ENCODE measurements at regions not wholly inside any gene's neighbourhood (a gene's known extent, or its start where the extent isn't known, plus 50 kb on each side); places are given as distances from the start of the nearest gene placed in this dataset.

DNA sequence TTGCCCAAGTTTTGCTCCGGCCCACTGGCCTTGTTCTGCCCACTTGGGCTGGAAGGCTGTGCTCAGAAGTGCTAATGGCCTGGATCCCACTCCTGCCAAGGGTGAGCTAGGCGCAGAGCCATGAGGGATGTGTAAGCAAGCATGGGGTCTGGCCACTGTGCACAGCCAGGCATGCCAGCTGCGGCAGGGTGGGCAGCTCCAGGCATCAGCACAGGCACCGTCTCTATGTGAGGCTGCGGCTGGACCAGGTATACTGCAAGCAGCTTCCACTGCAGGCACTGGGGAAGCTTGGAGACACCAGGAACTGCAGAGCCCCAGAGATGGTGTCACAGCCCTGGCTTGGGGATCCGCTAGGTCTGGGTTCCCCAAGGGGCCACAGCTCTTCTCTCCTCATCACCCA lies 264.9 kb downstream of the LRIG3 start:
- Histone ChIP-seq H3K9me3 (peaks cover 0 to 13% (median 3%) of the 10 kb centered on the region in 12 donors), H3K4me1 (peaks cover 0 to 6% (median 0%) of the 10 kb centered on the region in 12 donors), H3K36me3 (no peaks in the 10 kb centered on the region), H3K4me3 (no peak overlapping the region), H3K27ac (no peak overlapping the region), H3K27me3 (no peaks in the 10 kb centered on the region)
- WGBS, 4 donors: 76 to 90% (median 82%) methylated on average over 2 to 6 of the region's 6 CpGs
- DNase-seq: no peak
- intact Hi-C loops (cut with DNase I): no loop called here
- TF ChIP-seq POLR2A (IDR thresholded peaks at IDR 0.05): no peak
- TF ChIP-seq, protein P1, sequence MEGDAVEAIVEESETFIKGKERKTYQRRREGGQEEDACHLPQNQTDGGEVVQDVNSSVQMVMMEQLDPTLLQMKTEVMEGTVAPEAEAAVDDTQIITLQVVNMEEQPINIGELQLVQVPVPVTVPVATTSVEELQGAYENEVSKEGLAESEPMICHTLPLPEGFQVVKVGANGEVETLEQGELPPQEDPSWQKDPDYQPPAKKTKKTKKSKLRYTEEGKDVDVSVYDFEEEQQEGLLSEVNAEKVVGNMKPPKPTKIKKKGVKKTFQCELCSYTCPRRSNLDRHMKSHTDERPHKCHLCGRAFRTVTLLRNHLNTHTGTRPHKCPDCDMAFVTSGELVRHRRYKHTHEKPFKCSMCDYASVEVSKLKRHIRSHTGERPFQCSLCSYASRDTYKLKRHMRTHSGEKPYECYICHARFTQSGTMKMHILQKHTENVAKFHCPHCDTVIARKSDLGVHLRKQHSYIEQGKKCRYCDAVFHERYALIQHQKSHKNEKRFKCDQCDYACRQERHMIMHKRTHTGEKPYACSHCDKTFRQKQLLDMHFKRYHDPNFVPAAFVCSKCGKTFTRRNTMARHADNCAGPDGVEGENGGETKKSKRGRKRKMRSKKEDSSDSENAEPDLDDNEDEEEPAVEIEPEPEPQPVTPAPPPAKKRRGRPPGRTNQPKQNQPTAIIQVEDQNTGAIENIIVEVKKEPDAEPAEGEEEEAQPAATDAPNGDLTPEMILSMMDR (IDR thresholded peaks at IDR 0.05): no peak
- ATAC-seq: peak in 1 of 4 donors; percentile 15

DNA sequence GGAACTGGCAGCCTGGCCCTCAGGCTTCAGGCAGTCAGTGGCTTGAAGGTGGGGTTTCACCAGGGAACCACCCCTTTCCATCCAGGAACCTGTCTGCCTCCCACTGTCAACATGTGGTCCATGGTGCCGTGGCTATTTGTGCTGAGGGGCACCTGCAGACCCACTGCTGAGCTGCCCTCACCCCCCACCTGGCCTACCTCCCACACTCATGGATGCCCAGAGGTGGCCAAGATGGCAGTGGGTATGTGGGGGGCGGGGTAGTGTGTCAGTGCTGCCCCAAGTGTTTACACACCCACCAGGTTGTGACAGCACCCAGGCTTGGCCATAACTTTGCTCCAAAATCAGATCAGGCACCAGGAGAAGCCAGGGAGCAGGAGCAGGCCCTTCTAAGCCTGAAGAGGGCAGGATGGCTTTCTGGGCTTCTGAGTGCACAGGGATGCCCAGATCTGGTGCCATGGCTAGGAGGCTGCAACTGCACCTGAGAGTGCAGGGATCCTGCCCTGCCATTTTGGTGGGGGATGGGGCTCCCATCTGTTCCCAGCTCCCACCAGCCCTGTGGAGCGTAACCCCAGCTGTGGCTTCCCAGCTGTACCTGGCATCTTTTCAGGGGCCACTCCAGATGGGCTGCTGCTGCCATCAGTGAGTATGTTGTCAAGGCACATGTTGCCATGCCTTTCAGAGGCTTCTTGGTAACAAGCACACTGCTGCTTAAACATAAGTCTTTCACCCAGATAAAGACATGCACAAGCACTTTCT lies 263.9 kb downstream of the LRIG3 start:
- ATAC-seq (no peak), DNase-seq (no peak)
- no peak for TF ChIP-seq POLR2A (IDR thresholded peaks at IDR 0.05)
- TF ChIP-seq, protein P1 (IDR thresholded peaks at IDR 0.05): no peak
- WGBS, 4 donors: 73 to 90% (median 84%) methylated on average over 2 to 3 of the region's 3 CpGs
- Histone ChIP-seq H3K27me3 (no peaks in the 10 kb centered on the region), H3K4me1 (peaks cover 0 to 6% (median 0%) of the 10 kb centered on the region in 12 donors), H3K9me3 (peaks cover 0 to 13% (median 3%) of the 10 kb centered on the region in 12 donors), H3K36me3 (no peaks in the 10 kb centered on the region), H3K4me3 (no peak overlapping the region), H3K27ac (no peak overlapping the region)
- intact Hi-C loops (cut with DNase I): no loop called here

DNA sequence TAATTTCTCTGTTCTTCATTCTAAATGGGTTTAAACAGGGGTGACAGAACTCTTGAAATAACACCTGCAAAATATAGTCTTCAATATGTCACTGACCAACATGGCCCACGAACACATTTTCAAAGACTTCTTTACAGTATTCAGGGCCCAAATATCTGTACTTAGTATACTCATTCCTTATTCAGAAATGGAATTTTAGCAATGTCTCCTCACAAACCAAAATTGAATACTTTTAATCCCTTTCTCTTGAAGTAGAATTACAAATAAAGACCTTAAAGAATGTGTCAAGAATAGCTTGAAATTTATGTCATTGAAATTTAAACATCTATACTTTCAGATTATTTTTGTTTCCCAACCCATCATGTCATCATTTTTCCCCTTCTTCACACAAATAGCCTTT lies 263.1 kb downstream of the LRIG3 start:
- Histone ChIP-seq H3K9me3 (peaks cover 0 to 13% (median 3%) of the 10 kb centered on the region in 12 donors), H3K4me1 (no peaks in the 10 kb centered on the region), H3K36me3 (no peaks in the 10 kb centered on the region), H3K27ac (no peak overlapping the region), H3K4me3 (no peak overlapping the region), H3K27me3 (no peaks in the 10 kb centered on the region)
- WGBS, 4 donors: 65 to 76% (median 70%) methylated on average over 1 of the region's 1 CpG
- TF ChIP-seq, protein P1 (IDR thresholded peaks at IDR 0.05): no peak
- TF ChIP-seq POLR2A (IDR thresholded peaks at IDR 0.05): no peak
- ATAC-seq (no peak), DNase-seq (no peak)
- intact Hi-C loops (cut with DNase I): no loop called here

DNA sequence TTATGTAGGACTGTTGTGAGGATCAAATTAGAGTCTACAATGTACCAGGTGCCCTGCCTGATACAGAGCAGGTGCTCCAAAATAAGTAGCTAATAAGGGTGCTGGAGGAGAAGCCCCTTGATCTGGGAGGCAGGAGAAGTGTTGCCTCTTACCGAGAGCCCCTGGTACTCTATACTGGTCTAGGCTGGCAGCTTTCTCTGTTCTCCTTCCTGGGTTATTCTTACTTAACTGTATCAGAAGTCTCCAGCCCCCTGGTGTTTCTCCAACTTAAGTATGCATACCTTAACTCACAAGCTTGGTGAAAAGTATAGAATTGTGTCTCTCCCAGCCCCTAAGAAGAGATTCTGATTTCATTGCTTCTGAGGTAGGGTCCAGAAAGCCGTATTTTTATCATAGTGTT lies 254.9 kb downstream of the LRIG3 start:
- no peak overlapping the region for H3K4me3 ChIP-seq
- H3K36me3 ChIP-seq: no peaks in the 10 kb centered on the region
- H3K27ac ChIP-seq: no peak overlapping the region
- no peaks in the 10 kb centered on the region for H3K9me3 ChIP-seq
- H3K27me3 ChIP-seq: no peaks in the 10 kb centered on the region
- no peaks in the 10 kb centered on the region for H3K4me1 ChIP-seq
- intact Hi-C loops (cut with DNase I): no loop called here
- no peak for DNase-seq
- WGBS, 4 donors: 80 to 96% (median 84%) methylated on average over 2 of the region's 2 CpGs
- TF ChIP-seq, protein P1 (IDR thresholded peaks at IDR 0.05): no peak
- TF ChIP-seq POLR2A (IDR thresholded peaks at IDR 0.05): no peak
- no peak for ATAC-seq
